Hematopoietic multipotent progenitor cell (in vitro differentiated cells): ENCODE measurements at regions not wholly inside any gene's neighbourhood (a gene's known extent, or its start where the extent isn't known, plus 50 kb on each side); places are given as distances from the start of the nearest gene placed in this dataset.

Experiments
- DNase-seq, 3 donors: peaks; one replicate each; pipeline ENCODE4 v3.0.0-alpha.2; 2011 to 2015; ENCODE audit warnings: low read depth in 2 of 3, low spot score in 2 of 3

- no peak for DNase-seq
These were observed 177.2 kb upstream of the TENM3 start for GRCh38 chr4:182066037-182066436.

- DNase-seq: no peak
These were observed 175.4 kb upstream of the TENM3 start for GRCh38 chr4:182067828-182068227.

- no peak for DNase-seq
These were observed 174.3 kb upstream of the TENM3 start for GRCh38 chr4:182068920-182069319.

- no peak for DNase-seq
These were observed 169.9 kb upstream of the TENM3 start for GRCh38 chr4:182073278-182073677.

- DNase-seq: no peak
These were observed 169.1 kb upstream of the TENM3 start for GRCh38 chr4:182074139-182074538.

GRCh38 chr4:182074810-182075209 lies 168.4 kb upstream of the TENM3 start:
- no peak for DNase-seq

GRCh38 chr4:182082910-182083309 lies 160.3 kb upstream of the TENM3 start:
- no peak for DNase-seq

GRCh38 chr4:182083671-182084410 lies 159.4 kb upstream of the TENM3 start:
- DNase-seq: no peak

GRCh38 chr4:182085051-182085480 lies 158.1 kb upstream of the TENM3 start:
- no peak for DNase-seq

GRCh38 chr4:182089326-182089725 lies 153.9 kb upstream of the TENM3 start:
- DNase-seq: no peak

GRCh38 chr4:182090186-182090585 lies 153.0 kb upstream of the TENM3 start:
- no peak for DNase-seq

- no peak for DNase-seq
These were observed 152.1 kb upstream of the TENM3 start for GRCh38 chr4:182091128-182091527.

GRCh38 chr4:182093431-182093831 lies 149.8 kb upstream of the TENM3 start:
- peak in 1 of 3 donors; percentile 1 for DNase-seq

GRCh38 chr4:182093935-182094334 lies 149.3 kb upstream of the TENM3 start:
- no peak for DNase-seq

- DNase-seq: no peak
These were observed 141.6 kb upstream of the TENM3 start for GRCh38 chr4:182101618-182102017.

- no peak for DNase-seq
These were observed 140.6 kb upstream of the TENM3 start for GRCh38 chr4:182102576-182102975.

GRCh38 chr4:182103614-182104319 lies 139.4 kb upstream of the TENM3 start:
- DNase-seq: no peak

- no peak for DNase-seq
These were observed 137.8 kb upstream of the TENM3 start for GRCh38 chr4:182105416-182105815.

- no peak for DNase-seq
These were observed 135.3 kb upstream of the TENM3 start for GRCh38 chr4:182107931-182108330.

- DNase-seq: no peak
These were observed 131.6 kb upstream of the TENM3 start for GRCh38 chr4:182111586-182111985.

GRCh38 chr4:182113779-182114178 lies 129.4 kb upstream of the TENM3 start:
- DNase-seq: no peak

GRCh38 chr4:182124359-182124758 lies 118.8 kb upstream of the TENM3 start:
- no peak for DNase-seq
